HEK293T (cell line): ENCODE measurements at regions not wholly inside any gene's neighbourhood (a gene's known extent, or its start where the extent isn't known, plus 50 kb on each side); places are given as distances from the start of the nearest gene placed in this dataset.

Experiments used
- ARNT ChIP-seq: fragments of 450-650 bp; IDR thresholded peaks from 2 replicates; pipeline ENCODE4 v1.6.1; 2017; ENCODE audit warnings: mild to moderate bottlenecking
- CTBP1 ChIP-seq: fragments of 450-650 bp; IDR thresholded peaks from 2 replicates; pipeline ENCODE4 v1.6.1; 2016; ENCODE audit warnings: borderline replicate concordance
- HDGF ChIP-seq: fragments of 450-650 bp; IDR thresholded peaks from 2 replicates; pipeline ENCODE4 v1.6.1; 2017; ENCODE audit warnings: antibody characterized with exemption, borderline replicate concordance
- L3MBTL2 ChIP-seq: fragments of 450-650 bp; conservative IDR thresholded peaks from 2 replicates; pipeline ENCODE4 v1.6.1; 2016; ENCODE audit warnings: mild to moderate bottlenecking
- PKNOX1 ChIP-seq: fragments of 450-650 bp; IDR thresholded peaks from 2 replicates; pipeline ENCODE4 v1.6.1; 2016
- SP1 ChIP-seq: fragments of 450-650 bp; IDR thresholded peaks from 2 replicates; pipeline ENCODE4 v1.6.1; 2017
- ZNF384 ChIP-seq: fragments of 450-650 bp; IDR thresholded peaks from 2 replicates; pipeline ENCODE4 v1.6.1; 2016

- no peak for TF ChIP-seq HDGF
- TF ChIP-seq L3MBTL2 = no peak
- no peak for TF ChIP-seq PKNOX1
- TF ChIP-seq ZNF384 = no peak
- no peak for TF ChIP-seq ARNT
- no peak for TF ChIP-seq CTBP1
- TF ChIP-seq SP1 = no peak
Measured at GRCh38 chr4:33494150-33494549, 2750.2 kb downstream of the ARAP2 start.
